Right lung (tissue), 2 donors: ENCODE measurements at regions not wholly inside any gene's neighbourhood (a gene's known extent, or its start where the extent isn't known, plus 50 kb on each side); places are given as distances from the start of the nearest gene placed in this dataset.

Experiments used
- DNase-seq, 2 donors: peaks; one replicate each; pipeline ENCODE4 v3.0.0-alpha.2; 2013

DNA sequence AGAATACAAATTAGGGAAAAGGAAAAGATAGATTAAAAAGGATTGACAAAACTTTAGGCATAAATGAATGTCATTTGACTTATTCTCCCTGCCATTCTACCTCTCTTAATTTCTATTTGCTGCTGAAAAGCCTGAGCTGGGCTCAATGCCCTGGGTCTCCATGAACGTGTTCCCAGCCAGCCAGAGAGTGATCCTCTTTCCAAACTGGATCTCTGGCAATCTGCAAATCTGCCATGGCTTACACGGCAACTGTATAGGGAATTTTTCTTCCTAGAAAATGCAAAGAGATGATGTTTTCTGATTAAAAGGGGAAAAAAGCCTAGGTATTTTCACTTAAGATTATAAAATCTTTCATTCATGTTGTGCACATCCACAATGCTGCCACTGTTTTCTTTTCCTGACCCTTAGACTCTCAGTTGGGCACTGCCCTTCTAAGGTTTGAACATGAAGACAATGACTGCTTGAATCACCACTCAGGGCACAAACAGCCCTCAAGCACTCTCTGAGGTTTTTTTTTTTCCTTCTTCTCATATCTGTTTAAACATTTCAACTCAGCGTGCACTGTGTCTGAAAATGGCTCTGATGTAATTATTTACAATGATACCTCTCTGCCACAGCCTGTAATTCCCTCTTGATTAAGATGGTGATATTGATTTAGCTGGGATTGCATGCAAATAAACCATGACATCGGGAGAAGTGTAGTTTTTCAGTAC is 60.3 kb downstream of the DACT1 start:
- DNase-seq: no peak

DNA sequence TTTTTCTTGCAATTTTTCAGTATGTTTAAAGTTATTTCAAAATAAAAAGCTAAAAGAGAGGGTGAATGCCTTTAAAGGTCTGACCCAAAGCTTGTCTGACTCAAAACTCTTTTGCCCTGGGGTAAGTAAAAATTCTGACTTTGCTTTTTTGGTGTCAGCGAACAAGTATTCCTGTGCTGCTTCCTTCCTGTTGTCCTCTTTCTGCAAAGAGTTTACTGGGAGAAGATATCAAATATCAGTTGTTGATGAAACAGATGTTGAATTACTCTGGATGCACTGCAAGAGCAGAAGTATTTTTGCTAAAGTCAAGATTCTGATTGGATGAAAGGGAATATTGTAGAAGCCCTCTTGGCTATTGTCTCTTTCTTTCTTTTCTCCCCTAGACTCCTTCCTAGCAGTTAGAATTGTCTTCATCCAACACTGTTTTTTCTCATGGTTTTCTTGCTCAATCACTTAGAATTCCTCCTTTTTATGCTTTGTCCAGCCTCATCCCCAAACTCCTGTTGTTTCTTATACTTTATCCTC is 62.0 kb downstream of the DACT1 start:
- DNase-seq: no peak

DNA sequence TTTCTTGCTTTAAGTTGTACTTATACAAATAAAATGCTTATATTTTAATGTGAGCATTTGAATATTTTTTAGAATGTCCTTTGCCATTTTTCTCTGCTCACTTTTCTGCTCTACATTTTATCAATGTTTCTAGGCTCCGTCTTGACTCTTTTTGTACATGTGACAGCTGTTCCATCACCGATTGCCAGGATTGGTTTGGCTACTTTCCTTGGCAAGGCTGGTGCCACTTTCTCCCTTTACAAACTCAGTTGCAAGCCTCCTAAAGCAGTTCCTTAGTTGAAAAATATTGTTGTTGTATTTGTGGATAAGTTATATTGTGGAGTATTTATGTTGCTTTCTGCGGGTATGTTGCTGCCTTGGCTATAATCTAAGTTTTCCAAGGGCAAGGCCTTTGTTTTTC is 63.4 kb downstream of the DACT1 start:
- no peak for DNase-seq

DNA sequence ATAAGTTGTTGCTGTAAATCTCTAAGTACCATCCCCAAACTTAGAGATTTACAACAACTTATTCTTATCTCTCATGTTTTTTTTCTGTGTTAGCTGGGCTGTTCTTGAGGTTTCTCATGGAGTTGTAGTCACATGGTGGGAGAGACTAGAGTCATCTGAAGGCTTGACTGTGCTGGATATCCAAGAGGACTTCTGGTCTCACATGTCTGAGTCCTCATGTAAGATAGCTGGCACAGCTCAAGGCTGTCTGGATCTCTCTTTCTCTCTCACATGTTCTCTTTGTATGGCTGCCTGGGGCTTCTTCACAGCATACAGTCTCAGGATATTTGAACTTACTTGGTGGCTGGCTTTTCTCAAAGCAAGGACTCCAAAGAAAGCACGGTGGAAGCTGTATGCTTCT is 63.8 kb downstream of the DACT1 start:
- DNase-seq: no peak

DNA sequence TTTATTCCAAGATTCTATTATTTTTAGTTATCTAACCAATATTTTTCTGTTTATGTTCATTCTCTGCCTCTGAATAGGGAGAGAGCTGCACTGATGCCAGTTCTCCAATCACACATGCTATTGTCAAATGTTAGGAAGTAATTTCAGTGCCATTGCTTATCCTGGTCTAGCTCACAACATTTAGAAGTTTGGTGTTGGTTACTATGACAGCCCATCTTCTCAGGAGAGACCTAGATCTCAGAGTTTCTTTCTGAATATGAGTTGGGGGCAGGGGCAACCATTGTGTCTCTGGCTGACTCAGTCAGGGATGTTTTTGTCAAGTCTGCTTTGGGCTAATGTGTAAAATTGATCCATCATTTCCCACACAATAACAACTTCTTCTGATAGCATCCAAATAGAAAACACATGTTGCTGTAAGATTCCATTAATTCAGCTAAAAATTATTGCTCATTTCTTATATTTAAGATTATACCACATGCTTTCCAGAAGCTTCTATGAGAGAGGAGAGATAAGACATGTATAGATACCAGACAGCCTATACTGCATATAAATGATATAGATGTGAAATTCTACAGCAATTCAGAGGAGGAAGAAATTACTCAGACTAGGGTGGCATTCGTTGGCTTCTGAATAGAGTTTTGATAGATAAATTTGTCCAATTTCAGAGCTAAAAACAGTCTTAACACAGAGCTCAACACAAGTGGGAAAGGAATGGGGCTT is 64.8 kb downstream of the DACT1 start:
- no peak for DNase-seq

DNA sequence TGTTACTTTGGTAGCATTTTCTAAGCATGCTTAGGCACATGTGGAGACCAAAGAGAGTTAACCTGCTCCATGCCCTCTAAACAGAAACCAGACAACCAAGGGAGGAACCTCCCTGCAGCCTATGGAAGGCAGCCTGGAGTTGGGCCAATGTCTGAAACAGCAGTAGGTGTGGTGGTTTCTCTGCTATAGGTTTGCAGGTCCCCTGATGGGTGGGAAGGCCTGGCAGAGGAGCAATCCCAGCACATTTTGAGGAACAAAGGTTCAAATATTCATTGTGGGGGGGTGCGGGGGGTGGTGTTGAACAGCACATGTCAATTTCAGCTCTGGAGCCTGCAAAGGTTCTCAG is 65.4 kb downstream of the DACT1 start:
- no peak for DNase-seq

DNA sequence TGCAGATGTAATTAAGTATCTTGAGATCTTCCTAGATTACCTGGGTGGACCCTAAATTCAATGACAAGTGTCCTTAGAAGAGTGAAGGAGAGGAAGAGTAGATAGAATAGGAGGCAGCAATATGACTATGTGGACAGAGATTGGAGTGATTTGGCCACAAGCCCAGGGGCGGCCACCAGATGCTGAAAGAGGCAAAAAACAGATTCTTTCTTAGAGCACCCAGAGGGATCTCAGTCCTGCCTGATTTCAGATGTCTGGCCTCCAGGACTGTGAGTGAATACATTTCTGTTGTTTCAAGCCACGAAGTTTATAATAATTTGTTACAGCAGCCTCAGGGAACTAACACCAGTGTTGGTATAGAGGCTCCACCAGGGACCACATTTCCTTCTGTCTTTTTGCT is 67.3 kb downstream of the DACT1 start:
- no peak for DNase-seq

DNA sequence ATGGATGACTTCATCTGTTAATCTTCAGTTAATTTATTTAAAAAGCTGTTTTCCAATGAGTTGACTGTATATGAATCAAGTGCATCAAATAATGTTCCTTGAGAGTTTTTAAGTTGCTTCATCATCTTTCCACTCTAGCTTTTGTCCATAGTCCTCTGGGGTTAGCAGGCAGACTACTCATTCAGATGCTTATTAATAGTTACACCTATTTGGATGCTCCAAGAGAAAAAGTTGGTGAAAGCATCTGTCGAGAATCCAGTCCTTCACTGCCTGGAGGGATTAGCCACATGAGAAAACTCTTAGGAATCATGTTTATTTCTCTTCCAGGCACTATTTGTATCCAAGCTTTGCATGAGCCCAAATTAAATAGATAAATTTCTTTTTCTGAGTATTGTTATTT is 70.2 kb downstream of the DACT1 start:
- DNase-seq: no peak

DNA sequence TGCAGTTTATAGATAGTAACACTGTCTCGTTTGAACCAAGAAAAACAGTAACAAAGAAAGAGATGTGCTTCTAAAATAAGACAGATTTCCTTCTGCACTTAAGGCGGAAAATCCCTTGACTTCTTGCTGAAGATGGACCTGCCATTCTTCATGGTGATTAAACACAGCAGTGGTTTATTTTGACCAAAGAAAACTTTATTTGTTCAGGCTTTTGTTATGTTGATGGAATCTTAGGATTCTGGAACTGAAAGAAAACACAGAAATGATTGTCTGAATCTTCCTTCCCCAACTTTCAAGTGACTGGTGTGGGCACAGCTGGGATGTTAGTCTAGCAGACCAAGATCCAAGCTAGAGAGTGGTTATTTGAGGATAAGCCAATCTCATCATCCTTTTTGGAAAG is 72.2 kb downstream of the DACT1 start:
- no peak for DNase-seq

DNA sequence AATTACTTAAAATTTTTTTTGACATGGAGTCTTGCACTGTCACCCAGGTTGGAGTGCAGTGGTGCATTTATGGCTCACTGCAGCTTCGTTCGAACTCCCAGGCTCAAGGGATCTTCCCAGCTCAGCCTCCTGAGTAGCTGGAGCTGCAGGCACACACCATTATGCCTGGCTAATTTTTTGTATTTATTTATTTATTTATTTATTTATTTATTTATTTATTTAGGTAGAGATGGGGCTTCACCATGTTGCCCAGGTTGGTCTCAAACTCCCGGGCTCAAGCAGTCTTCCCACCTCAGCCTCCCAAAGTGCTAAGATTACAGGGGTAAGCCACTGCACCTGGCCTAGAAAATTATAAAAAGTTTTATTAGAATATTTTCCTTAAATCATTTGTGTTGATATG is 73.6 kb downstream of the DACT1 start:
- no peak for DNase-seq

DNA sequence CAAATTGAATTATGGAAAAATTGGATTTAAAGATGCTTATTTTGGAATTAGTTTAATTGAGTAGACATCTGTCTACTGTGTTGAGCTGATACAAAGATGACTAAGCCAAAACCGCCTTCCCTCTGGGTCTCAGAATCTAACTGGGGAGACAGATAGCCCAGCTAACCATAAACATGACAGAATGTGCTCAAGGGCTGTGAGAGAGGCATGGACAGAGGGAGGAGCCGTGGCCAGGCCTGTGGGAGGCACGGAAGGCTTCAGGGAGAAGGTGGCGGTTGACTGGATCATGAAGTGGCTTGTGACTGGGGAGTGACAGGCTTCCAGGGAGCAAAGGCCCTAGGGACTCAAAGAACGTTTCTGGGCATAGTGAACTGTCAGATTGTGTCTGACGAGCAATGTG is 74.6 kb downstream of the DACT1 start:
- no peak for DNase-seq

DNA sequence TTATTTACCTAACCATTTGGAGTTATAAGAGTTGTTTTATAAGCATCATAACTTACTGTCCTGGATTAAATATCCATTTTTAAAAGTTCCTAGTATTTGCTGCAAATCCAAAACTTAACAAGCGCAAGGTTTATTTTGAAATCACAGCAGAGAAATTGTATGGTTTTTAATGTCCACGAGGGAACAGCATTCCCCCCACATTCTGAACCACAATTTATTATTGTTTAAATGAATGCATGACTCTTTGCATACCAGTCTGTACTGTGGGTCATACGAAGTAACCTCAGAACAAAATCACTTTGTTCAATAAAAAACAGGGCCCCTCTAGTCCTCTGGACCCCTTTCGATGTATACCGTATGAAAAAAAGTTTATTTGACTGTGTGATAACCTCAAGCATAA is 75.9 kb downstream of the DACT1 start:
- DNase-seq: no peak

DNA sequence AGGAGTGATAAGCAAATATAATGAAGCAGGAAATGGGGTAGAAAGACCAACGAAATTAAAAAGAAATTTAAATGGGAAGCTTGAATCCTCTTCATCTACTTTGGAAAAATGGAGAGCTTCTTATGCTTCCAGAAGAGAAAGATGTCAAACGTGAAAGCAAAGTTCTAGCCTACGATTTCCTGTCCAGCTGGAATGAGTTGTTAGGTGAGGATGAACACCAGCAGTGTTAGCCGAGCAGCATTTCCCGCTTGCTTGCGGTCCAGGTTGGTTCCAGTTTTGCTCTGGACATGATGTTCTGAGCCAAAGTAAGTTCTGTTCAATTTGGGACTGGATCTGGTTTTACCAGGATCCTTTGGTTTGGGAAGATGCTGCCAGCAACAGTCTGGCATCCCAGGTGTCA is 78.9 kb downstream of the DACT1 start:
- no peak for DNase-seq

DNA sequence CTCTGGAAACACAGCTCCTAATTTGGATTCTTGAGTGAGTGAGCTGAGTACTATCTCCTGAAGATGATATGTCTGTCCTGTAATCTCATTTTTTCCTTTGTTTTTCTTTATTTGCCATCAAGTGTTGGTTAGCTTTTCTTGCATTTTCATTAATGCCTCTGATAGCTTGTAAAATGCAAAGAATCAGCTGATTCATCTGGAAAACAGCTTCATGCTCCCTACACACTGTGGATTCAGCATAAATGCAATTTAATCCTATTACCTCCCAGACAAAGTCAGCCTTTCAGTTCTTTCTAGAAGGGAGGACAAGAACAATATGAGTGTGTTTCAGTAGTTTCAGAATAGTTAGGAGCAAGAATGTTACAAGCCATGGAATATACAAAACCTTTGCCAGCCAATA is 79.4 kb downstream of the DACT1 start:
- DNase-seq: no peak

DNA sequence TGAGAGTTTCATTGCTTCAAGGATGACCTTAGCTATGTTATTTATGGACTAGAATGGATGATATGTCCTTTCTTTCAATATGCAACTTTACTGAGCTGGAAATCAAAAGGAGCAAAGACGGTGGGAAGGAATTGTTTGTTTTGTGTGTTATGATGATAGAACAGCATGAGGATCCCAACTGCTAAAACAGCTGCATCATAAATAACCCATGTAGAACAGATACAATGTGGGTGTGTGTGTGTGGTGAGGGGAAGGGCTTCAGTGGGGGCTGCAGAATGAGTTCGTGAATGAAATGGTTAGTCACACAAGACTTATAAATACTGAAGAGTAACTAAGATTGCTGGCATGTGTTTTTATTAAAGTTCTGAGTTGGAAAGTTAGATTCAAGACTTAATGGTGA is 80.1 kb downstream of the DACT1 start:
- DNase-seq: no peak

DNA sequence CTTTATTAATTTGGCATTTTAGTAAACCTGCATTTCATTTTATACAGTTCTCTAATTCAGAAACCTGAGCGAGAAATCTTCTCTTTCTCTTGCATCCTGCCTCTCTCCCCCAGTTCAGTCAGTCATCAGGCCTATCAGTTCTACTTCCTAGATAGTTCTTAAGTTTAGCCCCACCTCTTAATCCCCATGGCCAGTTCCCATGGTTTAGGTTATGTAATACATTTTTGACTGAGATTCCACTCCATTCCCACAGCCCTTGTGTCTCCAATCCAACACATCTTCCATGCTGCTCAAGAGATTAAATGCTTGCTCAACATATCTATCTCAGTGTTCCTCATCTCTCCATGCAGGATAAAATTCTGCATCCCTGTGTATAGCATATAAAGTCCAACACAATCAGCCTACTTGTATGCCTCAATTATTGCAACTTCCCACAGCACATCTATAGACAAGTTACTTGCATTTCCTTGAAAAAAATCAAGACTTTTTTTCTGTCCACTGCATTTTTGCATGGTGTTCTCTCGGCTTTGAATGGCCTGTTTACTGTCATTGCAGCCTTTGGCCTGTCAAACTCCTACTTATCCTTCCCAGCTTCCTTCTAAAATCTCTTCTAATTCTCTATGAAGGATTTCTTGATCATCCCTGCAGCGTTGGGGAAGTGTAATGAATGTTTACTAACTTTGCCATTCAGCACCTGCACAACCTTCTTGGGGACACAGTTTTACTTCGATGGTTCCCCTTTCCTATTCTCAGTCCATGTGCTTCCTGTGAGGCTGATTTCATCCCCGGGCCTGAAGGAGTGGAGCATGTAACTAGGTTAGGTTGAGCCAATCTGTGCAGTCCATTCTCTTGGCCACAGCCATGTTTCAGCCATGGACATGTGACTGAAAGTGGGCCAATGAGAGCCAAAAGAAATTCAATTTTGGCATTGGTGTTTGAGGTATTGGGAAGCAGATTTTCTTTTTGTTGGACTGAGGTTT is 80.8 kb downstream of the DACT1 start:
- DNase-seq: no peak

DNA sequence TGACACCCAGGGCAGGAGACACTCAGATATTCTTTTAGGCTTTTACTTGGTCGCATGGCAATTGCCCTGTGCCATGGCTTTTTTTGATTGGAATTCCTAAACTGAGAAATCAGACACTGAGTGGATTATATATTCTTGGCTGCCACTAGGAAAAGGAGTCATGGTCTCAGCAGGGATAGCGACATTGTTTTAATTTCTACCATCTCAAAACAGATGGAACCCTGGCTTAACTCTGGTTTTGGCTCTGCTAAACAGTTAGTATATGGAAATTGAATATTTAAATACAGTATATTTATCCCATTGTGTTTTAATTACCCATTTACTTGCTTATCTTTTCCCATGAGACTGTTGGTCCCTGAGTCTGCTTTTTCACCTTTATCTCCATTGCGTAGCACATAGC is 84.0 kb downstream of the DACT1 start:
- no peak for DNase-seq

DNA sequence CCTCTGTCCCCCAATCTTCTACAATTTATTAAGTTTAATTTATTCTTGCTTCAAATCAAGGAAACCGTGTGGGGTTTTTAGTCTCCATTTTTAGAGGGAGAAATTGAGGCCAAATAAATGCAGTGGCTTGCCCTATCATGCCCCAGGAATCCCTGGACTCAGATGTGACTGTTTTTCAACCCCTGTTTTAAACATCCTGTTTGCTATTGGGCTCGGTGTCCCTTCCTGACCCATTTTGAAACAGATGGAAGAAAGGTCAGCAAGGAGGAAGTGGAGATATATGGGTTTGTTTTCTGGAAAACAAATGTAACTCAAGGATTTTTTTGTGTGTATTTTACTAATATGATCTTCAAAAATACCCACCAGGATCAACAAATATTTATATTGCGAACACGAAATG is 84.7 kb downstream of the DACT1 start:
- DNase-seq: no peak

DNA sequence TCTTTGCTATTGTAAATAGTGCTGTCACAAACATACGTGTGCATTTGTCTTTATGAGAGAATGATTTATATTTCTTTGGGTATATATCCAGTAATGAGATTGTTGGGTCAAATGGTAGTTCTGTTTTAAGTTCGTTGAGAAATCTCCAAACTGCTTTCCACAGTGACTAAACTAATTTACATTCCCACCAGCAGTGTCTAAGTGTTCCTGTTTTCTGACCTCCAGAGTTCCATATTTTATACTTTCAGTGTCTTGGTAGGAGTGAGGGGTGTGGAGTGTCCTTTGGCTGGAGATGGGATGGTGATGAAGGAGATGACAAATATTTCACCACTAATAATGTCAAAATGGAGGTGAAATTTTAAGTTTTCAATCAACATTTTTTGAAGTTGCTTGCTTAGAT is 86.4 kb downstream of the DACT1 start:
- no peak for DNase-seq

DNA sequence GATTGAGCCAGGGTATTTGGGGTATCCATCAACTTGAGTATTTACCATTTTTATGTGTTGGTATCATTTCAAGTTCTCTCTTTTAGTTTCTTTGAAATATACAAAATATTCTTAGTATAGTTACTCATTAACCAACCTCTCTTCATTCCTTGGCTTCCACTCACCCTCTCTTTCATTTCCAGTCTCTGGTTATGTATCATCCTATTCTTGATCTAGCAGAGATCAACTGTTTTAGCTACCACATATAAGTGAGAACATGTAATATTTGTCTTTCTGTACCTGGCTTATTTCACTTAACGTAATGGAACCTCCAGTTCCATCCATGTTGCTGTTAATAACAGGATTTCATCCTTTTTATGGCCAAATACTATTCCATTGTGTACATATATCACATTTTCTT is 86.9 kb downstream of the DACT1 start:
- no peak for DNase-seq

DNA sequence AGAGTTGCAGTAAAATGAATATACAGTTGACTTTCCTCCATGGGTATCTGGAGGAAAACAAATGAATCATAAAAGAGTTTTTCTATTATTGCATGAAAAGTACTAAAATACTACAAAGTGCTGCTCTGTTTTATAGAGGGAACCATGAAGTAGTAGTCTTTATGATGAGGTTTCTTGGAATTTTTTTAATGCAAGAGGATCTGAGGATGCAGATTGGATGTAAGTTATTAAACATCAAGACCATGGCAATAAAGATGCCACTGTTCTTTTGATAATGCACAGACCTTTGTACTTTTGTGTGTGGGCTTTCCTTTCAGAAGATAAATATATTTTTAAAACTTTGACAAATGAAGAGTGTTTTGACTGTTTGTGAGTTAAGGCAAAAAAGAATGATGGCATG is 87.5 kb downstream of the DACT1 start:
- no peak for DNase-seq

DNA sequence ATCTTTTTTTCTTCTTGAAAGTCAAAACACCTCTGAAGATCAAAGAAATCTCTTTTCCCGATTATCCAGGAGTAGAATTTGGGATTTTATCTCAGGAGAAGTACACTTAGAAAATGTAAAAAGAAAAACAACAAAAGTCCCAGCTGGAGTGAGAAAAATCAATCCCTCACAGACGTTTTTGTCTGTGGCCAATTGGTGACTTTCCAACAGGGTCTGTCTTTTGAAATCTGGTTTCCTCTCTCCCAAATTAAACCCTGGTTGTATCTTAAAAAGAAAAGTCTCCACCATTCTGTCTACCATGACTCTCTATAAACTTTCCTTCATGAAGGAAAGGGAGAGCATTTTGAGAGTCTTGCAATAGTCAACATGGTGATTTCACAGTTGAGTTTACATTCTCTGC is 88.1 kb downstream of the DACT1 start:
- no peak for DNase-seq
